HCT116 (cell line): ENCODE measurements at regions not wholly inside any gene's neighbourhood (a gene's known extent, or its start where the extent isn't known, plus 50 kb on each side); places are given as distances from the start of the nearest gene placed in this dataset.

Source experiments
- ATAC-seq: fragments of 200-7000 bp; cut with Tn5 transposase; 2 replicates; pipeline ENCODE4 v1.9.1; 2020; ENCODE audit warnings: mild to moderate bottlenecking, moderate library complexity
- BruUV-seq: library from RNA; stranded (reverse); fragments of 400-500 nt; replicated peaks from 2 replicates; lab custom pipeline; 2021; lab: Mats Ljungman, UMichigan
- CTCF ChIA-PET: fragments of 300-600 bp; sonication (Branson Sonifier 250); formaldehyde crosslinking; loops from one replicate; lab custom pipeline; 2021; ENCODE audit warnings: antibody characterized with exemption; lab: Charles Lee
- POLR2A ChIA-PET: fragments of 300-600, 350-600 bp; sonication (Branson Sonifier 250); formaldehyde crosslinking; loops from one replicate; lab custom pipeline; 2021; ENCODE audit warnings: antibody characterized with exemption; lab: Charles Lee
- RAD21 ChIA-PET, 2 experiments: fragments of 300-600 bp; sonication (Branson Sonifier 250); formaldehyde crosslinking; loops; one replicate each; lab custom pipeline; 2023; ENCODE audit warnings: low total read pairs in 2 of 2; ENCODE audit not compliant: uncharacterized antibody in 2 of 2, unreplicated experiment in 2 of 2, low non-redundant PET in 1 of 2; lab: Charles Lee
- DNase-seq: peaks from one replicate; pipeline ENCODE4 v3.0.0-alpha.2; 2010; ENCODE audit warnings: low read depth, low spot score
- H2AFZ ChIP-seq: fragments of 200-600 bp; shearing (Covaris generic), sonication (generic); 2 replicates; pipeline ENCODE4 v1.6.1; 2017; ENCODE audit warnings: low read depth, mixed run types, mixed read lengths, antibody characterized with exemption, low read length; ENCODE audit not compliant: poor library complexity, severe bottlenecking
- H3K27ac ChIP-seq: 2 replicates; pipeline ENCODE4 v1.5.1; 2012; ENCODE audit warnings: low read depth, low read length
- H3K27me3 ChIP-seq: fragments of 200-600 bp; sonication (generic); 2 replicates; pipeline ENCODE4 v1.6.1; 2016; ENCODE audit warnings: mixed run types, low read length, mixed read lengths; ENCODE audit not compliant: insufficient read depth
- H3K36me3 ChIP-seq, 2 experiments: fragments of 200-500 bp in 1 of 2; fragments of 200-600 bp in 1 of 2; sonication (Bioruptor generic) in 1 of 2; sonication (generic) in 1 of 2; 2 replicates each; pipeline versions ENCODE4 v1.5.1 to v1.6.1; 2014 to 2016; ENCODE audit warnings: low read length in 2 of 2, inconsistent platforms in 1 of 2, mixed read lengths in 1 of 2, mixed run types in 1 of 2; ENCODE audit not compliant: insufficient read depth in 2 of 2, control insufficient read depth in 1 of 2
- H3K4me1 ChIP-seq, 2 experiments: fragments of 200-600 bp in 1 of 2; sonication (generic) in 1 of 2; 2 replicates each; pipeline versions ENCODE4 v1.5.1 to v1.6.1; 2012 to 2017; ENCODE audit warnings: low read length in 2 of 2, inconsistent platforms in 1 of 2, mild to moderate bottlenecking in 1 of 2, mixed read lengths in 1 of 2, mixed run types in 1 of 2, moderate library complexity in 1 of 2; ENCODE audit not compliant: insufficient read depth in 2 of 2, control insufficient read depth in 1 of 2
- H3K4me2 ChIP-seq: fragments of 200-600 bp; sonication (generic); 2 replicates; pipeline ENCODE4 v1.6.1; 2017; ENCODE audit warnings: mixed run types, low read length, mixed read lengths
- H3K4me3 ChIP-seq, 2 experiments: fragments of 200-600 bp in 1 of 2; sonication (generic) in 1 of 2; replicated peaks in 1 of 2; 2 replicates each; pipeline ENCODE4 v1.5.1; 2011 to 2016; ENCODE audit warnings: low read length in 2 of 2, control low read depth in 1 of 2, low read depth in 1 of 2, mild to moderate bottlenecking in 1 of 2, mixed read lengths in 1 of 2, mixed run types in 1 of 2
- H3K79me2 ChIP-seq: fragments of 200-600 bp; sonication (generic); 2 replicates; pipeline ENCODE4 v1.6.1; 2017; ENCODE audit warnings: mild to moderate bottlenecking, mixed run types, low read length, moderate library complexity, mixed read lengths; ENCODE audit not compliant: insufficient read depth
- H3K9ac ChIP-seq: fragments of 200-600 bp; sonication (generic); 2 replicates; pipeline ENCODE4 v1.6.1; 2016; ENCODE audit warnings: low read length, mixed read lengths
- H3K9me2 ChIP-seq: fragments of 200-600 bp; sonication (generic), shearing (Covaris generic); 2 replicates; pipeline ENCODE4 v1.6.1; 2017; ENCODE audit warnings: mixed run types, mild to moderate bottlenecking, moderate library complexity; ENCODE audit not compliant: insufficient read depth
- H3K9me3 ChIP-seq, 2 experiments: fragments of 200-500 bp in 1 of 2; fragments of 200-600 bp in 1 of 2; sonication (Bioruptor generic) in 1 of 2; sonication (generic) in 1 of 2; 2 replicates each; pipeline ENCODE4 v1.6.1; 2014 to 2017; ENCODE audit warnings: low read length in 2 of 2, mixed read lengths in 2 of 2, inconsistent platforms in 1 of 2, low read depth in 1 of 2, mild to moderate bottlenecking in 1 of 2, mixed run types in 1 of 2, moderate library complexity in 1 of 2; ENCODE audit not compliant: control insufficient read depth in 1 of 2, insufficient read depth in 1 of 2
- H4K20me1 ChIP-seq: fragments of 200-600 bp; sonication (generic), shearing (Covaris generic); 2 replicates; pipeline ENCODE4 v1.6.1; 2017; ENCODE audit warnings: mixed run types, mild to moderate bottlenecking, moderate library complexity; ENCODE audit not compliant: insufficient read depth
- EGR1 ChIP-seq: IDR thresholded peaks from 2 replicates; pipeline ENCODE4 v1.6.1; 2012; ENCODE audit warnings: low read depth
- EZH2 ChIP-seq: fragments of 200-600 bp; sonication (generic); IDR thresholded peaks from 2 replicates; pipeline ENCODE4 v1.6.1; 2017; ENCODE audit warnings: antibody characterized with exemption, mixed run types
- EZH2phosphoT487 ChIP-seq: fragments of 200-600 bp; IDR thresholded peaks from 2 replicates; pipeline ENCODE4 v1.6.1; 2018; ENCODE audit warnings: antibody characterized with exemption, borderline replicate concordance
- FOSL1 ChIP-seq: IDR thresholded peaks from 2 replicates; pipeline ENCODE4 v1.6.1; 2012; ENCODE audit warnings: low read depth
- JUND ChIP-seq: IDR thresholded peaks from 2 replicates; pipeline ENCODE4 v1.6.1; 2012
- SIN3A ChIP-seq: IDR thresholded peaks from 2 replicates; pipeline ENCODE4 v1.6.1; 2012; ENCODE audit warnings: low read depth
- SP1 ChIP-seq: IDR thresholded peaks from 2 replicates; pipeline ENCODE4 v1.6.1; 2012; ENCODE audit warnings: low read depth
- intact Hi-C: fragments of 100-400 bp; cut with micrococcal nuclease; formaldehyde crosslinking; loops from 2 replicates; pipeline ENCODE4 v1.10.0; 2022

GRCh38 chr5:58113172-58113571 is 346.7 kb downstream of the PLK2 start:
- no peak for TF ChIP-seq EGR1
- TF ChIP-seq, all 23 proteins: peak for 0
- Histone ChIP-seq H4K20me1 (no peaks in the 10 kb centered on the region), H3K27ac (no peak overlapping the region), H3K9me2 (no peaks in the 10 kb centered on the region), H3K4me2 (no peak overlapping the region), H3K9ac (no peak overlapping the region), H3K9me3 (no peaks in the 10 kb centered on the region), H3K4me1 (no peaks in the 10 kb centered on the region), H3K27me3 (no peaks in the 10 kb centered on the region), H2AFZ (no peak overlapping the region), H3K36me3 (no peaks in the 10 kb centered on the region), H3K4me3 (no peak overlapping the region), H3K79me2 (no peaks in the 10 kb centered on the region)
- ChIA-PET RAD21 (no interaction called here), CTCF (no interaction called here), POLR2A (no interaction called here)
- DNase-seq (no peak), ATAC-seq (no peak)
- intact Hi-C loops = no loop called here
- no TSS peak for BruUV-seq

GRCh38 chr5:58108511-58108910 is 351.4 kb downstream of the PLK2 start:
- no peak overlapping the region for H3K27ac ChIP-seq
- intact Hi-C loops = no loop called here
- TF ChIP-seq JUND (no peak), EZH2phosphoT487 (no peak), EZH2 (no peak), SP1 (no peak), SIN3A (no peak), FOSL1 (no peak), EGR1 (no peak)
- RAD21 ChIA-PET = no interaction called here
- no peaks in the 10 kb centered on the region for H3K79me2 ChIP-seq
- H2AFZ ChIP-seq = no peak overlapping the region
- BruUV-seq = no TSS peak
- no peaks in the 10 kb centered on the region for H4K20me1 ChIP-seq
- no peak for ATAC-seq
- no peaks in the 10 kb centered on the region for H3K9me2 ChIP-seq
- H3K9ac ChIP-seq = no peak overlapping the region
- POLR2A ChIA-PET = no interaction called here
- CTCF ChIA-PET = no interaction called here
- H3K36me3 ChIP-seq = no peaks in the 10 kb centered on the region
- no peak for DNase-seq
- no peaks in the 10 kb centered on the region for H3K4me1 ChIP-seq
- no peaks in the 10 kb centered on the region for H3K9me3 ChIP-seq
- H3K4me3 ChIP-seq = no peak overlapping the region
- H3K27me3 ChIP-seq = no peaks in the 10 kb centered on the region
- no peak overlapping the region for H3K4me2 ChIP-seq
